ENCODE measurements at regions not wholly inside any gene's neighbourhood (a gene's known extent, or its start where the extent isn't known, plus 50 kb on each side); places are given as distances from the start of the nearest gene placed in this dataset.

DNA sequence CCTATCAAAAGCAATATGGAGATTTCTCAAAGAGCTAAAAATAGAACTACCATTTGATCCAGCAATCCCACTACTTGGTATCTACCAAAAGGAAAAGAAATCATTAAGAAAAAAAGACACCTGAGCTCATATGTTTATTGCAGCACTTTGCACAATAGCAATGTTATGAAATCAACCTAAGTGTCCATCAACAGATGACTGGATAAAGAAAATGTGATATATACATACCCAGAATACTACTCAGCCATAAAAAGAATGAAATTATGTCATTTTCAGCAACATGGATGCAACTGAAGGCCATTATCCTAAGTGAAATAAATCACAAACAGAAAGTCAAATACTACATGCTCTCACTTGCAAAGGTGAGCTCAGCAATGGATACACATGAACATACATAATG lies 1565.5 kb upstream of the RAG2 start:
- Histone ChIP-seq H3K4me1 (ENCODE audit: insufficient read depth, low read length) (no peaks in the 10 kb centered on the region), H3K4me2 (ENCODE audit: insufficient read depth, low read length) (no peak overlapping the region), H3K4me3 (ENCODE audit: insufficient read depth, low read length) (no peak overlapping the region), H3K27ac (ENCODE audit: low read depth, low read length) (no peak overlapping the region), H3K9me3 (ENCODE audit: low read depth, low read length) (no peaks in the 10 kb centered on the region), H3K36me3 (ENCODE audit: insufficient read depth, low read length) (no peaks in the 10 kb centered on the region), H3K27me3 (ENCODE audit: insufficient read depth, low read length) (no peaks in the 10 kb centered on the region), H3K79me2 (ENCODE audit: insufficient read depth, low read length) (no peaks in the 10 kb centered on the region), H4K20me1 (ENCODE audit: insufficient read depth, low read length) (no peaks in the 10 kb centered on the region), H2AFZ (ENCODE audit: low read length) (no peak overlapping the region)
- TF ChIP-seq, protein P1, sequence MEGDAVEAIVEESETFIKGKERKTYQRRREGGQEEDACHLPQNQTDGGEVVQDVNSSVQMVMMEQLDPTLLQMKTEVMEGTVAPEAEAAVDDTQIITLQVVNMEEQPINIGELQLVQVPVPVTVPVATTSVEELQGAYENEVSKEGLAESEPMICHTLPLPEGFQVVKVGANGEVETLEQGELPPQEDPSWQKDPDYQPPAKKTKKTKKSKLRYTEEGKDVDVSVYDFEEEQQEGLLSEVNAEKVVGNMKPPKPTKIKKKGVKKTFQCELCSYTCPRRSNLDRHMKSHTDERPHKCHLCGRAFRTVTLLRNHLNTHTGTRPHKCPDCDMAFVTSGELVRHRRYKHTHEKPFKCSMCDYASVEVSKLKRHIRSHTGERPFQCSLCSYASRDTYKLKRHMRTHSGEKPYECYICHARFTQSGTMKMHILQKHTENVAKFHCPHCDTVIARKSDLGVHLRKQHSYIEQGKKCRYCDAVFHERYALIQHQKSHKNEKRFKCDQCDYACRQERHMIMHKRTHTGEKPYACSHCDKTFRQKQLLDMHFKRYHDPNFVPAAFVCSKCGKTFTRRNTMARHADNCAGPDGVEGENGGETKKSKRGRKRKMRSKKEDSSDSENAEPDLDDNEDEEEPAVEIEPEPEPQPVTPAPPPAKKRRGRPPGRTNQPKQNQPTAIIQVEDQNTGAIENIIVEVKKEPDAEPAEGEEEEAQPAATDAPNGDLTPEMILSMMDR (IDR thresholded peaks at IDR 0.05; ENCODE audit: extremely low read depth, low read depth, low read length), result no peak
- no peak for DNase-seq (ENCODE audit: insufficient read length, low spot score, missing footprints)

- Histone ChIP-seq H3K79me2 (ENCODE audit: insufficient read depth, low read length) (no peaks in the 10 kb centered on the region), H4K20me1 (ENCODE audit: insufficient read depth, low read length) (no peaks in the 10 kb centered on the region), H3K27me3 (ENCODE audit: insufficient read depth, low read length) (no peaks in the 10 kb centered on the region), H3K4me3 (ENCODE audit: insufficient read depth, low read length) (no peak overlapping the region), H3K27ac (ENCODE audit: low read depth, low read length) (no peak overlapping the region), H2AFZ (ENCODE audit: low read length) (no peak overlapping the region), H3K4me2 (ENCODE audit: insufficient read depth, low read length) (no peak overlapping the region), H3K9me3 (ENCODE audit: low read depth, low read length) (no peaks in the 10 kb centered on the region), H3K4me1 (ENCODE audit: insufficient read depth, low read length) (no peaks in the 10 kb centered on the region), H3K36me3 (ENCODE audit: insufficient read depth, low read length) (no peaks in the 10 kb centered on the region)
- TF ChIP-seq, protein P1 (IDR thresholded peaks at IDR 0.05; ENCODE audit: extremely low read depth, low read depth, low read length), result no peak
- no peak for DNase-seq (ENCODE audit: insufficient read length, low spot score, missing footprints)
Measured at GRCh38 chr11:38160433-38160832, 1562.4 kb upstream of the RAG2 start.

DNA sequence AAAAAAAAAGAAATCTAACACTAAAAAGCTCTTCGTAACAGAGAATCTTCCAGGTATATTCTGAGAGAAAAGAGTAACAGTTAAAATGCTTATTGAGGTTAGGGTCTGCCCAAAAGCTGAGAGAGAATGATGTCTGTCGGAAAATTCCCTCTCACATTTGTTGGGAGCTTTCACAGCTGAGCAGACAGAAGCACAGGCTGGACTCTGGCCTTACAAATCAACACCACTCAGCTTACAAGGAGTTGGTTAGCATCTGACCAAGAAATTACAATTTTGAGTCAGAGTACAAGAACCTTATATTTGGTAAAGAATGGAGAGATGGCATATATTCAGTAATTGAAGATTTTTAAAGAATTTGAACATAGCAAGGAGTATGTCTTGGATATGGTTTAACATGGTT lies 1561.0 kb upstream of the RAG2 start:
- Histone ChIP-seq H3K79me2 (ENCODE audit: insufficient read depth, low read length) (no peaks in the 10 kb centered on the region), H3K27me3 (ENCODE audit: insufficient read depth, low read length) (no peaks in the 10 kb centered on the region), H3K4me1 (ENCODE audit: insufficient read depth, low read length) (no peaks in the 10 kb centered on the region), H3K4me2 (ENCODE audit: insufficient read depth, low read length) (no peak overlapping the region), H3K4me3 (ENCODE audit: insufficient read depth, low read length) (no peak overlapping the region), H3K36me3 (ENCODE audit: insufficient read depth, low read length) (no peaks in the 10 kb centered on the region), H2AFZ (ENCODE audit: low read length) (no peak overlapping the region), H3K27ac (ENCODE audit: low read depth, low read length) (no peak overlapping the region), H3K9me3 (ENCODE audit: low read depth, low read length) (no peaks in the 10 kb centered on the region), H4K20me1 (ENCODE audit: insufficient read depth, low read length) (no peaks in the 10 kb centered on the region)
- no peak for DNase-seq (ENCODE audit: insufficient read length, low spot score, missing footprints)
- TF ChIP-seq, protein P1 (IDR thresholded peaks at IDR 0.05; ENCODE audit: extremely low read depth, low read depth, low read length), result no peak

DNA sequence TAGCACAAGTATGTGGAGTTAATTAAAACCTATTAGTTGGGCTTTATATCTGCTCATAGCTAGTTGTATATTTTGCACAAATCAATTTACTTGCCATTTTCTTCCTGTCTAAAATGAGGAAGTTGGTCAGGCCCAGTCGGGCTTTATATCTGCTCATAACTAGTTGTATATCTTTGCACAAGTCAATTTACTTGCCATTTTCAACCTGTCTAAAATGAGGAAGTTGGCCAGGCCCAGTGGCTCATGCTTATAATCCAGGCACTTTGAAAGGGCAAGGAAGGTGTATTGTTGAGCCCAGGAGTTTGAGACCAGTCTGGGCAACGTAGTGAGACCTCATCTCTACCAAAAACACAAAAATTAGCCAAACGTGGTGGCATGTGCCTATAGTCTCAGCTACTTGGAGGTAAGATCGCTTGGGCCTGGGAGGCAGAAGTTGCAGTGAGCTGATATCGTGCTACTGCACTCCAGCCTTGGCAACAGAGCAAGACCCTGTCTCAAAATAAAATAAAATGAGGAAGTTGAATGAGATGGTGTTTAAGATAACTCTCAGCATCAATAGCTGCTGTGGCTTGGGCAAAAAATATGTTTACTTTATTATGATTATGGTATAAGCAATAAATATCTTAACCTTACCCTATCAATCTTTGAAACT lies 1558.6 kb upstream of the RAG2 start:
- no peak overlapping the region for H3K4me2 ChIP-seq (ENCODE audit: insufficient read depth, low read length)
- no peak for DNase-seq (ENCODE audit: insufficient read length, low spot score, missing footprints)
- H3K27me3 ChIP-seq (ENCODE audit: insufficient read depth, low read length), result no peaks in the 10 kb centered on the region
- TF ChIP-seq, protein P1 (IDR thresholded peaks at IDR 0.05; ENCODE audit: extremely low read depth, low read depth, low read length), result no peak
- H3K36me3 ChIP-seq (ENCODE audit: insufficient read depth, low read length), result no peaks in the 10 kb centered on the region
- H3K79me2 ChIP-seq (ENCODE audit: insufficient read depth, low read length), result no peaks in the 10 kb centered on the region
- no peaks in the 10 kb centered on the region for H3K4me1 ChIP-seq (ENCODE audit: insufficient read depth, low read length)
- H2AFZ ChIP-seq (ENCODE audit: low read length), result no peak overlapping the region
- no peak overlapping the region for H3K4me3 ChIP-seq (ENCODE audit: insufficient read depth, low read length)
- no peak overlapping the region for H3K27ac ChIP-seq (ENCODE audit: low read depth, low read length)
- H4K20me1 ChIP-seq (ENCODE audit: insufficient read depth, low read length), result no peaks in the 10 kb centered on the region
- no peaks in the 10 kb centered on the region for H3K9me3 ChIP-seq (ENCODE audit: low read depth, low read length)

Measured in osteoblast (primary cell).